ENCODE measurements at regions not wholly inside any gene's neighbourhood (a gene's known extent, or its start where the extent isn't known, plus 50 kb on each side); places are given as distances from the start of the nearest gene placed in this dataset.

GRCh38 chr5:52132053-52132452, 655.7 kb upstream of the ITGA1 start:
- TF ChIP-seq POLR2A (IDR thresholded peaks at IDR 0.05) (no peak), CTCF (IDR thresholded peaks at IDR 0.05) (no peak)

Measured in thyroid gland (tissue), 4 donors.